SH-SY5Y (cell line): ENCODE measurements at regions not wholly inside any gene's neighbourhood (a gene's known extent, or its start where the extent isn't known, plus 50 kb on each side); places are given as distances from the start of the nearest gene placed in this dataset.

Source experiments
- GATA2 ChIP-seq: IDR thresholded peaks from 2 replicates; pipeline ENCODE4 v1.6.1; 2011; ENCODE audit warnings: mild to moderate bottlenecking, low read depth, low read length
- GATA3 ChIP-seq: IDR thresholded peaks from 2 replicates; pipeline ENCODE4 v1.6.1; 2011; ENCODE audit warnings: low read depth, mild to moderate bottlenecking, low read length, moderate library complexity

DNA sequence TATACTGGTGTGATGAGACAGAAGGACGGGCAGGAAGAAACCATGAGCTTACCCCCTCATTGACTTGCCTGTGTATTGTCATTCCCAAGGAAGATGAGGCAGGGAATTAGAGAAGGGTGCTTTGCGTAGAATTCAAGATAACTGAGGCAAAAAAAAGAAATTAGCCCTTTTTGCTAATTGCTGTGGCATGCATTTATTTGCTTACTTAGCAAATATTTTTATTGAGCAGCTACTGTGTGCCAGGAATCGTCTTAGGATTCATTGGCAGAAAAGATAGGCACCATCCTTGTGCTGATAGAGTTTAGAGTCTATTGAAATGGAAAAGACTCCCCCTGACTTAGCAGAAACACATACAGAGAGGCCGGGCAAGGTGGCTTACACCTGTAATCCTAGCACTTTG is 541.9 kb downstream of the TMEM114 start:
- TF ChIP-seq GATA3, result no peak
- TF ChIP-seq GATA2, result no peak
